Liver (tissue), 8 donors: ENCODE measurements at regions not wholly inside any gene's neighbourhood (a gene's known extent, or its start where the extent isn't known, plus 50 kb on each side); places are given as distances from the start of the nearest gene placed in this dataset.

ENCODE experiments used
- DNase-seq: peaks from one replicate; pipeline ENCODE4 v3.0.0-alpha.2; 2017; ENCODE audit warnings: low spot score
- H3K27ac ChIP-seq, 2 donors: one replicate each; pipeline ENCODE4 v1.7.0; 2013; ENCODE audit warnings: inconsistent platforms in 2 of 2, low read length in 2 of 2, control low read depth in 1 of 2, low read depth in 1 of 2, mild to moderate bottlenecking in 1 of 2
- H3K27me3 ChIP-seq, 4 donors: one replicate each; pipeline versions ENCODE4 v1.6.1 to v1.7.0; 2013; ENCODE audit warnings: low read length in 3 of 4, inconsistent platforms in 1 of 4, mild to moderate bottlenecking in 1 of 4, moderate library complexity in 1 of 4; ENCODE audit not compliant: control insufficient read depth in 4 of 4, insufficient read depth in 4 of 4
- H3K36me3 ChIP-seq, 4 donors: one replicate each; pipeline versions ENCODE4 v1.6.1 to v1.7.0; 2013; ENCODE audit warnings: low read length in 3 of 4, mild to moderate bottlenecking in 3 of 4, low read depth in 1 of 4, moderate library complexity in 1 of 4; ENCODE audit not compliant: control insufficient read depth in 4 of 4, insufficient read depth in 3 of 4
- H3K4me1 ChIP-seq, 4 donors: one replicate each; pipeline versions ENCODE4 v1.6.1 to v1.7.0; 2013; ENCODE audit warnings: low read length in 3 of 4, mild to moderate bottlenecking in 3 of 4, moderate library complexity in 1 of 4; ENCODE audit not compliant: control insufficient read depth in 4 of 4, insufficient read depth in 4 of 4
- H3K4me3 ChIP-seq, 3 donors: one replicate each; pipeline versions ENCODE4 v1.6.1 to v1.7.0; 2013; ENCODE audit warnings: low read length in 3 of 3, control low read depth in 1 of 3, low read depth in 1 of 3, mild to moderate bottlenecking in 1 of 3
- H3K9ac ChIP-seq, 2 donors: one replicate each; pipeline ENCODE4 v1.7.0; 2013; ENCODE audit warnings: low read length in 2 of 2, mild to moderate bottlenecking in 2 of 2, moderate library complexity in 2 of 2, control low read depth in 1 of 2, low read depth in 1 of 2
- H3K9me3 ChIP-seq, 4 donors: one replicate each; pipeline versions ENCODE4 v1.6.1 to v1.7.0; 2013; ENCODE audit warnings: low read length in 3 of 4; ENCODE audit not compliant: control insufficient read depth in 4 of 4
- ATF3 ChIP-seq: IDR thresholded peaks from 2 replicates; pipeline ENCODE4 v1.6.1; 2016; ENCODE audit warnings: antibody characterized with exemption
- CTCF ChIP-seq: fragments of 150-350 bp; IDR thresholded peaks from 2 replicates; pipeline ENCODE4 v1.5.1; 2017; ENCODE audit warnings: improper control_type of control experiment, low read depth, low read length; ENCODE audit not compliant: missing input control
- EGR1 ChIP-seq, 2 donors: IDR thresholded peaks; 2 replicates each; pipeline ENCODE4 v1.6.1; 2016 to 2018; ENCODE audit warnings: antibody characterized with exemption in 2 of 2, low read depth in 2 of 2
- FOXA2 ChIP-seq: IDR thresholded peaks from 2 replicates; pipeline ENCODE4 v1.6.1; 2016; ENCODE audit warnings: antibody characterized with exemption
- GABPA ChIP-seq, 2 donors: IDR thresholded peaks in 1 of 2; conservative IDR thresholded peaks in 1 of 2; 2 replicates each; pipeline ENCODE4 v1.6.1; 2016; ENCODE audit warnings: antibody characterized with exemption in 2 of 2, mild to moderate bottlenecking in 1 of 2, moderate library complexity in 1 of 2
- HNF4A ChIP-seq, 2 donors: conservative IDR thresholded peaks; 2 replicates each; pipeline ENCODE4 v1.6.1; 2016; ENCODE audit warnings: antibody characterized with exemption in 2 of 2, mild to moderate bottlenecking in 2 of 2
- HNF4G ChIP-seq: IDR thresholded peaks from 2 replicates; pipeline ENCODE4 v1.6.1; 2016; ENCODE audit warnings: antibody characterized with exemption
- JUND ChIP-seq, 2 donors: IDR thresholded peaks; 2 replicates each; pipeline ENCODE4 v1.6.1; 2016; ENCODE audit warnings: antibody characterized with exemption in 2 of 2
- MAX ChIP-seq: IDR thresholded peaks from 2 replicates; pipeline ENCODE4 v1.6.1; 2016; ENCODE audit warnings: antibody characterized with exemption
- NR2F2 ChIP-seq: IDR thresholded peaks from 2 replicates; pipeline ENCODE4 v1.6.1; 2016; ENCODE audit warnings: antibody characterized with exemption
- RAD21 ChIP-seq, 2 donors: IDR thresholded peaks; 2 replicates each; pipeline ENCODE4 v1.6.1; 2016; ENCODE audit warnings: antibody characterized with exemption in 2 of 2, mild to moderate bottlenecking in 2 of 2
- REST ChIP-seq: IDR thresholded peaks from 2 replicates; pipeline ENCODE4 v1.6.1; 2016; ENCODE audit warnings: antibody characterized with exemption, mild to moderate bottlenecking
- RXRA ChIP-seq, 2 donors: IDR thresholded peaks; 2 replicates each; pipeline ENCODE4 v1.6.1; 2017 to 2018; ENCODE audit warnings: antibody characterized with exemption in 2 of 2, mild to moderate bottlenecking in 1 of 2
- SP1 ChIP-seq: IDR thresholded peaks from 2 replicates; pipeline ENCODE4 v1.6.1; 2018; ENCODE audit warnings: antibody characterized with exemption, mild to moderate bottlenecking
- TAF1 ChIP-seq: conservative IDR thresholded peaks from 2 replicates; pipeline ENCODE4 v1.6.1; 2016; ENCODE audit warnings: antibody characterized with exemption, mild to moderate bottlenecking
- YY1 ChIP-seq: IDR thresholded peaks from 2 replicates; pipeline ENCODE4 v1.6.1; 2016; ENCODE audit warnings: antibody characterized with exemption, mild to moderate bottlenecking
- ZBTB33 ChIP-seq: IDR thresholded peaks from 2 replicates; pipeline ENCODE4 v1.6.1; 2016; ENCODE audit warnings: antibody characterized with exemption
- WGBS: extraction: QIAGEN DNeasy Blood & Tissue Kit; methylation state at CpG from one replicate; pipeline ENCODE4 v1.1.7; 2013; 5-methylcytosine and 5-hydroxymethylcytosine counted together
- donor health status: healthy.
- donor health status: healthy.
- donor health status: healthy.
- donor health status: healthy.
- donor health status: healthy.

- Histone ChIP-seq H3K27me3 (no peaks in the 10 kb centered on the region), H3K36me3 (no peaks in the 10 kb centered on the region), H3K27ac (no peak overlapping the region), H3K9me3 (no peaks in the 10 kb centered on the region), H3K4me3 (no peak overlapping the region), H3K4me1 (no peaks in the 10 kb centered on the region), H3K9ac (no peak overlapping the region)
- 70% methylated on average over 5 of the region's 5 CpGs for WGBS
- no peak for DNase-seq
- TF ChIP-seq ZBTB33: no peak
- no peak for TF ChIP-seq YY1
- TF ChIP-seq RXRA (IDR thresholded peaks at IDR 0.05): no peak
- TF ChIP-seq CTCF: no peak
- no peak for TF ChIP-seq RAD21 (IDR thresholded peaks at IDR 0.05)
- no peak for TF ChIP-seq GABPA (IDR thresholded peaks at IDR 0.05 in 1 of 2, conservative IDR thresholded peaks at IDR 0.05 in 1 of 2)
- TF ChIP-seq FOXA2: no peak
- no peak for TF ChIP-seq ATF3
- no peak for TF ChIP-seq TAF1
These were observed 772.8 kb upstream of the LRRTM1 start for GRCh38 chr2:81077396-81077795.

- H3K9ac ChIP-seq: no peak overlapping the region
- no peaks in the 10 kb centered on the region for H3K27me3 ChIP-seq
- TF ChIP-seq EGR1 (IDR thresholded peaks at IDR 0.05; ENCODE audit: low read depth in 2 of 2) (no peak), REST (no peak), CTCF (no peak), HNF4A (conservative IDR thresholded peaks at IDR 0.05) (no peak), RAD21 (IDR thresholded peaks at IDR 0.05) (no peak), NR2F2 (no peak), ZBTB33 (no peak), JUND (IDR thresholded peaks at IDR 0.05) (no peak), SP1 (no peak), TAF1 (no peak), ATF3 (no peak), HNF4G (no peak), FOXA2 (no peak), YY1 (no peak), MAX (no peak), GABPA (IDR thresholded peaks at IDR 0.05 in 1 of 2, conservative IDR thresholded peaks at IDR 0.05 in 1 of 2) (no peak)
- H3K36me3 ChIP-seq: no peaks in the 10 kb centered on the region
- 49% methylated on average over 1 of the region's 1 CpG for WGBS
- H3K27ac ChIP-seq: no peak overlapping the region
- H3K9me3 ChIP-seq: no peaks in the 10 kb centered on the region
- no peak overlapping the region for H3K4me3 ChIP-seq
- no peak for DNase-seq
- H3K4me1 ChIP-seq: no peaks in the 10 kb centered on the region
These were observed 768.9 kb upstream of the LRRTM1 start for GRCh38 chr2:81073412-81073811.
